Mucosa of rectum (tissue), 2 donors: ENCODE measurements at regions not wholly inside any gene's neighbourhood (a gene's known extent, or its start where the extent isn't known, plus 50 kb on each side); places are given as distances from the start of the nearest gene placed in this dataset.

Experiments
- H3K27ac ChIP-seq, 2 donors: one replicate each; pipeline ENCODE4 v1.7.0; 2013; ENCODE audit warnings: inconsistent platforms in 2 of 2, low read depth in 2 of 2, low read length in 2 of 2
- H3K27me3 ChIP-seq, 2 donors: one replicate each; pipeline ENCODE4 v1.7.0; 2013; ENCODE audit warnings: low read length in 2 of 2; ENCODE audit not compliant: control insufficient read depth in 2 of 2, insufficient read depth in 2 of 2
- H3K36me3 ChIP-seq, 2 donors: one replicate each; pipeline ENCODE4 v1.7.0; 2013; ENCODE audit warnings: low read length in 2 of 2; ENCODE audit not compliant: control insufficient read depth in 2 of 2, insufficient read depth in 2 of 2
- H3K4me1 ChIP-seq, 2 donors: one replicate each; pipeline ENCODE4 v1.7.0; 2013; ENCODE audit warnings: low read length in 2 of 2, mild to moderate bottlenecking in 1 of 2; ENCODE audit not compliant: control insufficient read depth in 2 of 2, insufficient read depth in 2 of 2
- H3K4me3 ChIP-seq, 2 donors: one replicate each; pipeline ENCODE4 v1.7.0; 2013; ENCODE audit warnings: low read length in 2 of 2
- H3K9ac ChIP-seq, 2 donors: one replicate each; pipeline ENCODE4 v1.7.0; 2013; ENCODE audit warnings: low read length in 2 of 2, low read depth in 1 of 2, mild to moderate bottlenecking in 1 of 2
- H3K9me3 ChIP-seq, 2 donors: one replicate each; pipeline ENCODE4 v1.7.0; 2013; ENCODE audit warnings: low read length in 2 of 2; ENCODE audit not compliant: control insufficient read depth in 2 of 2
- donor health status: healthy.
- donor health status: Normal muscosa, but diverticular disease.

DNA sequence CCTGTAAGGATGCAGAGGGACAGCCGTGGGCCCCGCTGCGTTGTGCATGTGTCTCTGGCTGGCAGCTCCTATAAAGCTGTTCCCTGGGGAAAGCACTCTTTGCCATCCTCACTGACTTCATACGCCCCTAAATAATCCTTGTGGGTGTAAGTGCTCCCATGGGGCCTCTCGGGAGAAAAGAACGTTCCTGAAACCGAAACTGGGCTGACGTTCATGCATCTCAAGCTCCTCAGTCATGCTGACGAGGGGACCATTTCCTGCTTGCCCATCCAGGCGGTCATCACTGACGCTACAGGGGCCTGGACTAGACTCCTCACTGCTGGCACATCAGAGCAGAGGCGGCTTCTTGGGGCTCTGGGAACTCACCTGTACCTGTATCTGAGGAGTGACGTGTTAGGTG, 73.1 kb upstream of the USP24 start:
- no peak overlapping the region for H3K9ac ChIP-seq
- no peaks in the 10 kb centered on the region for H3K36me3 ChIP-seq
- peaks cover 0 to 2% of the 10 kb centered on the region in 2 donors for H3K27me3 ChIP-seq
- no peaks in the 10 kb centered on the region for H3K9me3 ChIP-seq
- no peak overlapping the region for H3K27ac ChIP-seq
- H3K4me3 ChIP-seq: no peak overlapping the region
- no peaks in the 10 kb centered on the region for H3K4me1 ChIP-seq

- H3K27me3 ChIP-seq: peaks cover 0 to 2% of the 10 kb centered on the region in 2 donors
- H3K4me3 ChIP-seq: no peak overlapping the region
- H3K9ac ChIP-seq: no peak overlapping the region
- no peaks in the 10 kb centered on the region for H3K4me1 ChIP-seq
- no peaks in the 10 kb centered on the region for H3K9me3 ChIP-seq
- H3K36me3 ChIP-seq: no peaks in the 10 kb centered on the region
- H3K27ac ChIP-seq: no peak overlapping the region
Observed at GRCh38 chr1:55287723-55288122, 72.6 kb upstream of the USP24 start.

- Histone ChIP-seq H3K36me3 (no peaks in the 10 kb centered on the region), H3K9me3 (no peaks in the 10 kb centered on the region), H3K4me3 (no peak overlapping the region), H3K27me3 (peaks cover 0 to 2% of the 10 kb centered on the region in 2 donors), H3K4me1 (no peaks in the 10 kb centered on the region), H3K9ac (no peak overlapping the region), H3K27ac (no peak overlapping the region)
Observed at GRCh38 chr1:55286856-55287602, 71.9 kb upstream of the USP24 start.

DNA sequence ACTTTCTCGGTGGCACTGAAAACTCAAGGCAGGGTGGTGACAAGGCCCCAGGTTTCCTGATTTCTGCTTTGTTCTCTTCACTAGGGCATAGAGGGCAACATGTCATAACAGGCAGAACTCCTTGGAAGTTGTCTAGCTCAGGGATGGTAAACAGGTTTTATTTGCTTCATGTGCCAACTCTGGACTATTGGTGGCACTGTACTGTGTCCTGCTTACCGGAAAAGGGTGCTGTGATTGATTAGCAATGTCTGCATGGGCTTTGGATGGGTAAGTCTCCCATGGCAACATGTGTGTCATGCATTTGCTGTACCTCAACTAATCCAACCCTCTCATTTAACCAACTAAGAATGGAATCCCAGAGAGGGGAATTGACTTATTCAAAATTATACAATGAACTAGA, 70.7 kb upstream of the USP24 start:
- H3K9ac ChIP-seq: no peak overlapping the region
- no peak overlapping the region for H3K4me3 ChIP-seq
- H3K27me3 ChIP-seq: peaks cover 0 to 2% of the 10 kb centered on the region in 2 donors

GRCh38 chr1:55284856-55285255, 69.7 kb upstream of the USP24 start:
- H3K9me3 ChIP-seq: no peaks in the 10 kb centered on the region
- no peak overlapping the region for H3K27ac ChIP-seq

More for the DNA sequence above, 70.7 kb upstream of the USP24 start:
- Histone ChIP-seq H3K4me1 (no peaks in the 10 kb centered on the region), H3K27ac (no peak overlapping the region), H3K36me3 (no peaks in the 10 kb centered on the region), H3K9me3 (no peaks in the 10 kb centered on the region)

GRCh38 chr1:55282058-55282457, 66.9 kb upstream of the USP24 start:
- no peaks in the 10 kb centered on the region for H3K9me3 ChIP-seq
- H3K4me1 ChIP-seq: peaks cover 0 to 5% of the 10 kb centered on the region in 2 donors
- no peak overlapping the region for H3K27ac ChIP-seq
- H3K9ac ChIP-seq: no peak overlapping the region
- no peak overlapping the region for H3K4me3 ChIP-seq
- peaks cover 0 to 2% of the 10 kb centered on the region in 2 donors for H3K27me3 ChIP-seq
- no peaks in the 10 kb centered on the region for H3K36me3 ChIP-seq

More at GRCh38 chr1:55284856-55285255, 69.7 kb upstream of the USP24 start:
- H3K27me3 ChIP-seq: peaks cover 0 to 2% of the 10 kb centered on the region in 2 donors
- no peak overlapping the region for H3K9ac ChIP-seq
- H3K4me1 ChIP-seq: no peaks in the 10 kb centered on the region
- H3K4me3 ChIP-seq: no peak overlapping the region
- H3K36me3 ChIP-seq: no peaks in the 10 kb centered on the region

- Histone ChIP-seq H3K9me3 (no peaks in the 10 kb centered on the region), H3K27ac (no peak overlapping the region), H3K4me3 (no peak overlapping the region), H3K4me1 (peaks cover 1 to 5% of the 10 kb centered on the region in 2 donors), H3K36me3 (no peaks in the 10 kb centered on the region), H3K9ac (no peak overlapping the region), H3K27me3 (peaks cover 0 to 2% of the 10 kb centered on the region in 2 donors)
Observed at GRCh38 chr1:55280731-55281130, 65.6 kb upstream of the USP24 start.

GRCh38 chr1:55279627-55280026, 64.5 kb upstream of the USP24 start:
- Histone ChIP-seq H3K4me3 (no peak overlapping the region), H3K4me1 (peaks cover 11 to 13% of the 10 kb centered on the region in 2 donors), H3K27ac (no peak overlapping the region), H3K9me3 (no peaks in the 10 kb centered on the region), H3K27me3 (no peaks in the 10 kb centered on the region), H3K36me3 (no peaks in the 10 kb centered on the region), H3K9ac (no peak overlapping the region)

DNA sequence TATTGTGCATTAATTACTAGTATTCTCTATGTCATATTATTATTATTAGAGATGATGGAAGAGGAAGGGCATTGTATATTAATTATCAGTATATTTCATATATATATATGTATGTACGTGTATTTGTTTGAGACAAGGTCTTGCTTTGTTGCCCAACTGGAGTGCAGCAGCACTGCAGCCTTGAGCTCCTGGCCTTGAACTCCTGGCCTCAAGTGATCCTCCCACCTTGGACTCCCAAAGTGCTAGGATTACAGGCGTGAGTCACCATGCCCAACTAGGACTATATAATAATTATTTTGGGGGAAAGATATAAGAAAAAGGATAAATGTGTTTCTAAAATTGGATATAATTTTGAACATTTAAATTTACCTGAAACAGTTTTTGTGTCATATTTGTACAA, 63.2 kb upstream of the USP24 start:
- Histone ChIP-seq H3K4me1 (peaks cover 11 to 14% of the 10 kb centered on the region in 2 donors), H3K9me3 (no peaks in the 10 kb centered on the region), H3K27me3 (no peaks in the 10 kb centered on the region), H3K27ac (no peak overlapping the region), H3K36me3 (no peaks in the 10 kb centered on the region), H3K9ac (no peak overlapping the region), H3K4me3 (no peak overlapping the region)

DNA sequence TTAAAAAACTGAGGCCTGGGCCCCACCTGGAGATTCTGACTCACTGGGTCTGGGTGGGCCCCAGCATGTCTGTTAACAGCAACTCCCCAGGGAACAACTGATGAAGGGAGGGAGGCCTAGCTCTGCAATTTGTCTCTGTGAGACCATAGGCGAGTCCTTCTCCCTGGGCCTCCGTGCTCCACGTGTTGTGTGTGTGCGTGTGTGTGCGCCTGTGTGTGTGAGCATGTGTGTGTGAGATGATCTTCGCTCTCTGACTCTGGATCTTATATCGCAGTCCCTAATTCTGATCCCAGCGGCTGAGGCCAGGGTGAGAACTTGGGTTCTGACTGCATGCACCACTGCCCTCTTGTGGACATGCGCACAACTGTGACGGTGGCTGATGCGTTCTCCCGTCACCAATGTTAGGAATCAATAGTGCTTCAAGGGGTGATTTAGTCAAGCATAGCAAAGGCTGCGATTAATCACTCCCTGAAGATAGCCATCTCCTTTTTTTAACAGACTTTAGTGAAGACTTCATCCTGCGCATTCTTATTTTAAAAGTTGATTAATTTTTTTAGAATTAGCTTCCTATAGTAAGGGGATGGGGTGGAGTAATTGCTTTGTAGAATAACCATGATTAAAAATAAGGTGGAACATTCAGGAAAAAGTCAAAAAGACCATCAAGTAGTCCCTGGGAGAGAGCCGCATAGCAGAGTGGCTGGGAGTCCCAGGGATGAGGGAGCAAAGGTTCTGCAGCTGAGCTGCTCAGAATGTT, 62.4 kb upstream of the USP24 start:
- H3K27me3 ChIP-seq: no peaks in the 10 kb centered on the region
- H3K27ac ChIP-seq: no peak overlapping the region
- no peaks in the 10 kb centered on the region for H3K36me3 ChIP-seq
- H3K4me3 ChIP-seq: no peak overlapping the region
- H3K4me1 ChIP-seq: peaks cover 11 to 14% of the 10 kb centered on the region in 2 donors
- H3K9me3 ChIP-seq: no peaks in the 10 kb centered on the region
- H3K9ac ChIP-seq: no peak overlapping the region
